IPS-15b (cell line): ENCODE measurements at regions not wholly inside any gene's neighbourhood (a gene's known extent, or its start where the extent isn't known, plus 50 kb on each side); places are given as distances from the start of the nearest gene placed in this dataset.
"Not testable (repeated sequence)": the region's sequence is repeated elsewhere in the genome, so short reads cannot be mapped to it uniquely, and the experiment has no call there.

Experiments
- H3K27me3 ChIP-seq: one replicate; pipeline ENCODE4 v1.6.1; 2013; ENCODE audit warnings: low read length; ENCODE audit not compliant: control insufficient read depth, insufficient read depth
- H3K36me3 ChIP-seq: one replicate; pipeline ENCODE4 v1.6.1; 2013; ENCODE audit warnings: low read length; ENCODE audit not compliant: control insufficient read depth, insufficient read depth
- H3K4me1 ChIP-seq: one replicate; pipeline ENCODE4 v1.6.1; 2013; ENCODE audit warnings: mild to moderate bottlenecking, low read length; ENCODE audit not compliant: control insufficient read depth, insufficient read depth
- H3K4me3 ChIP-seq: one replicate; pipeline ENCODE4 v1.5.1; 2013; ENCODE audit warnings: low read depth, low read length
- H3K9ac ChIP-seq: one replicate; pipeline ENCODE4 v1.6.1; 2013; ENCODE audit warnings: low read depth, mild to moderate bottlenecking, low read length
- H3K9me3 ChIP-seq: one replicate; pipeline ENCODE4 v1.6.1; 2013; ENCODE audit warnings: mild to moderate bottlenecking, low read length; ENCODE audit not compliant: control insufficient read depth, insufficient read depth

GRCh38 chr3:144743225-144743668, 771.6 kb downstream of the DIPK2A start:
- no peaks in the 10 kb centered on the region for H3K4me1 ChIP-seq
- no peaks in the 10 kb centered on the region for H3K9me3 ChIP-seq
- no peaks in the 10 kb centered on the region for H3K27me3 ChIP-seq
- no peaks in the 10 kb centered on the region for H3K36me3 ChIP-seq
- no peak overlapping the region for H3K9ac ChIP-seq
- no peak overlapping the region for H3K4me3 ChIP-seq

- H3K36me3 ChIP-seq, result no peaks in the 10 kb centered on the region
- H3K9ac ChIP-seq, result no peak overlapping the region
- H3K27me3 ChIP-seq, result no peaks in the 10 kb centered on the region
- H3K4me1 ChIP-seq, result no peaks in the 10 kb centered on the region
- no peak overlapping the region for H3K4me3 ChIP-seq
- H3K9me3 ChIP-seq, result no peaks in the 10 kb centered on the region
Measured at GRCh38 chr3:144744473-144744872, 772.9 kb downstream of the DIPK2A start.

- Histone ChIP-seq H3K36me3 (no peaks in the 10 kb centered on the region), H3K4me3 (no peak overlapping the region), H3K9me3 (no peaks in the 10 kb centered on the region), H3K4me1 (no peaks in the 10 kb centered on the region), H3K9ac (no peak overlapping the region), H3K27me3 (no peaks in the 10 kb centered on the region)
Measured at GRCh38 chr3:144746631-144747030, 775.0 kb downstream of the DIPK2A start.

- not testable (repeated sequence) for H3K9me3 ChIP-seq, H3K4me1 ChIP-seq, H3K36me3 ChIP-seq, H3K27me3 ChIP-seq, H3K9ac ChIP-seq, H3K4me3 ChIP-seq
Measured at GRCh38 chr3:144749536-144750253, 778.1 kb downstream of the DIPK2A start.

- no peaks in the 10 kb centered on the region for H3K36me3 ChIP-seq
- peaks cover 4% of the 10 kb centered on the region for H3K9me3 ChIP-seq
- no peak overlapping the region for H3K9ac ChIP-seq
- no peaks in the 10 kb centered on the region for H3K27me3 ChIP-seq
- H3K4me1 ChIP-seq, result peaks cover 4% of the 10 kb centered on the region
- no peak overlapping the region for H3K4me3 ChIP-seq
Measured at GRCh38 chr3:144754076-144754783, 782.6 kb downstream of the DIPK2A start.

- Histone ChIP-seq H3K4me3 (no peak overlapping the region), H3K9me3 (peaks cover 4% of the 10 kb centered on the region), H3K4me1 (peaks cover 4% of the 10 kb centered on the region), H3K9ac (no peak overlapping the region), H3K27me3 (no peaks in the 10 kb centered on the region), H3K36me3 (no peaks in the 10 kb centered on the region)
Measured at GRCh38 chr3:144756704-144757440, 785.2 kb downstream of the DIPK2A start.

GRCh38 chr3:144760831-144761230, 789.2 kb downstream of the DIPK2A start:
- H3K4me3 ChIP-seq, result no peak overlapping the region
- peaks cover 4% of the 10 kb centered on the region for H3K9me3 ChIP-seq
- no peaks in the 10 kb centered on the region for H3K4me1 ChIP-seq
- H3K36me3 ChIP-seq, result no peaks in the 10 kb centered on the region
- no peak overlapping the region for H3K9ac ChIP-seq
- H3K27me3 ChIP-seq, result no peaks in the 10 kb centered on the region

GRCh38 chr3:144762091-144762490, 790.5 kb downstream of the DIPK2A start:
- no peak overlapping the region for H3K9ac ChIP-seq
- H3K9me3 ChIP-seq, result no peaks in the 10 kb centered on the region
- no peaks in the 10 kb centered on the region for H3K4me1 ChIP-seq
- H3K27me3 ChIP-seq, result no peaks in the 10 kb centered on the region
- no peaks in the 10 kb centered on the region for H3K36me3 ChIP-seq
- H3K4me3 ChIP-seq, result no peak overlapping the region

GRCh38 chr3:144763878-144764454, 792.3 kb downstream of the DIPK2A start:
- Histone ChIP-seq H3K4me1 (no peaks in the 10 kb centered on the region), H3K36me3 (no peaks in the 10 kb centered on the region), H3K9ac (no peak overlapping the region), H3K4me3 (no peak overlapping the region), H3K9me3 (no peaks in the 10 kb centered on the region), H3K27me3 (no peaks in the 10 kb centered on the region)

- H3K9ac ChIP-seq, result no peak overlapping the region
- no peaks in the 10 kb centered on the region for H3K27me3 ChIP-seq
- no peaks in the 10 kb centered on the region for H3K9me3 ChIP-seq
- no peak overlapping the region for H3K4me3 ChIP-seq
- no peaks in the 10 kb centered on the region for H3K4me1 ChIP-seq
- no peaks in the 10 kb centered on the region for H3K36me3 ChIP-seq
Measured at GRCh38 chr3:144770281-144770680, 798.7 kb downstream of the DIPK2A start.

GRCh38 chr3:144770915-144771351, 799.3 kb downstream of the DIPK2A start:
- Histone ChIP-seq H3K4me3 (no peak overlapping the region), H3K4me1 (no peaks in the 10 kb centered on the region), H3K9ac (no peak overlapping the region), H3K36me3 (no peaks in the 10 kb centered on the region), H3K9me3 (no peaks in the 10 kb centered on the region), H3K27me3 (no peaks in the 10 kb centered on the region)
